IMR-90 (cell line): ENCODE measurements at regions not wholly inside any gene's neighbourhood (a gene's known extent, or its start where the extent isn't known, plus 50 kb on each side); places are given as distances from the start of the nearest gene placed in this dataset.

ENCODE experiments used
- ATAC-seq: fragments of 200-7000 bp; cut with Tn5 transposase; 2 replicates; pipeline ENCODE4 v1.9.1; 2020; ENCODE audit warnings: low read depth, mild to moderate bottlenecking, moderate library complexity
- BruUV-seq: library from RNA; stranded (reverse); fragments of 400-500 nt; replicated peaks from 2 replicates; lab custom pipeline; 2021; lab: Mats Ljungman, UMichigan
- CTCF ChIA-PET: fragments of 300-600 bp; formaldehyde crosslinking; extraction: SDS; loops from one replicate; lab custom pipeline; 2021; ENCODE audit warnings: antibody characterized with exemption; lab: Yijun Ruan, JAX
- POLR2A ChIA-PET: fragments of 300-600 bp; sonication (Branson Sonifier 250); formaldehyde crosslinking; loops from one replicate; lab custom pipeline; 2022; ENCODE audit warnings: antibody characterized with exemption; ENCODE audit not compliant: unreplicated experiment; lab: Charles Lee
- DNase-seq: peaks from one replicate; pipeline ENCODE4 v3.0.0; 2013
- H2AFZ ChIP-seq: replicated peaks from 2 replicates; pipeline ENCODE3; 2013; ENCODE audit warnings: low read length, mild to moderate bottlenecking; ENCODE audit not compliant: poor library complexity
- H2AK5ac ChIP-seq: 2 replicates; pipeline ENCODE4 v1.6.1; 2013; ENCODE audit warnings: low read depth, low read length, inconsistent platforms
- H2AK9ac ChIP-seq: replicated peaks from 2 replicates; pipeline ENCODE3; 2013; ENCODE audit warnings: mild to moderate bottlenecking, low read depth, low read length, moderate library complexity; ENCODE audit not compliant: poor library complexity
- H2BK120ac ChIP-seq: 2 replicates; pipeline ENCODE4 v1.6.1; 2013; ENCODE audit warnings: low read depth, low read length, inconsistent platforms
- H2BK15ac ChIP-seq: 3 replicates; pipeline ENCODE4 v1.6.1; 2013; ENCODE audit warnings: low read depth, low read length, inconsistent platforms
- H2BK20ac ChIP-seq: 2 replicates; pipeline ENCODE4 v1.6.1; 2013; ENCODE audit warnings: low read depth, mild to moderate bottlenecking, inconsistent platforms, low read length, moderate library complexity
- H2BK5ac ChIP-seq: 2 replicates; pipeline ENCODE4 v1.6.1; 2013; ENCODE audit warnings: mild to moderate bottlenecking, low read depth, low read length, inconsistent platforms; ENCODE audit not compliant: poor library complexity, severe bottlenecking
- H3K14ac ChIP-seq: replicated peaks from 2 replicates; pipeline ENCODE4 v1.6.1; 2013; ENCODE audit warnings: low read depth, low read length, inconsistent platforms
- H3K18ac ChIP-seq: 2 replicates; pipeline ENCODE4 v1.6.1; 2013; ENCODE audit warnings: low read depth, low read length, control low read depth
- H3K23ac ChIP-seq: 2 replicates; pipeline ENCODE4 v1.6.1; 2013; ENCODE audit warnings: low read depth, low read length, inconsistent platforms
- H3K27ac ChIP-seq: 2 replicates; pipeline ENCODE4 v1.5.1; 2013; ENCODE audit warnings: mild to moderate bottlenecking, control low read depth, low read length; ENCODE audit not compliant: insufficient read depth
- H3K27me3 ChIP-seq: 2 replicates; pipeline ENCODE4 v1.6.1; 2013; ENCODE audit warnings: low read length; ENCODE audit not compliant: control insufficient read depth, insufficient read depth
- H3K36me3 ChIP-seq: 2 replicates; pipeline ENCODE4 v1.6.1; 2013; ENCODE audit warnings: low read length, mixed read lengths; ENCODE audit not compliant: control insufficient read depth, insufficient read depth
- H3K4ac ChIP-seq: 2 replicates; pipeline ENCODE4 v1.6.1; 2013; ENCODE audit warnings: low read depth, low read length, inconsistent platforms
- H3K4me1 ChIP-seq: 2 replicates; pipeline ENCODE4 v1.6.1; 2013; ENCODE audit warnings: low read length, mixed read lengths; ENCODE audit not compliant: control insufficient read depth, insufficient read depth
- H3K4me2 ChIP-seq: 2 replicates; pipeline ENCODE4 v1.6.1; 2013; ENCODE audit warnings: low read depth, mild to moderate bottlenecking, control low read depth, low read length, moderate library complexity
- H3K4me3 ChIP-seq: 2 replicates; pipeline ENCODE4 v1.5.1; 2013; ENCODE audit warnings: low read depth, mild to moderate bottlenecking, control low read depth, low read length, moderate library complexity; ENCODE audit not compliant: insufficient read depth
- H3K56ac ChIP-seq: 2 replicates; pipeline ENCODE4 v1.6.1; 2013; ENCODE audit warnings: low read length, inconsistent platforms; ENCODE audit not compliant: insufficient read depth; ENCODE audit errors: extremely low read depth
- H3K79me1 ChIP-seq, 2 experiments: 2 replicates each; pipeline ENCODE4 v1.6.1; 2013; ENCODE audit warnings: low read length in 2 of 2, inconsistent platforms in 1 of 2, low read depth in 1 of 2
- H3K9ac ChIP-seq: 2 replicates; pipeline ENCODE4 v1.6.1; 2013; ENCODE audit warnings: low read depth, low read length, control low read depth
- H3K9me1 ChIP-seq: 2 replicates; pipeline ENCODE4 v1.6.1; 2013; ENCODE audit warnings: low read length, inconsistent platforms; ENCODE audit not compliant: insufficient read depth
- H3K9me3 ChIP-seq: 2 replicates; pipeline ENCODE4 v1.6.1; 2013; ENCODE audit warnings: low read length; ENCODE audit not compliant: control insufficient read depth, insufficient read depth
- H4K20me1 ChIP-seq: 2 replicates; pipeline ENCODE4 v1.6.1; 2013; ENCODE audit warnings: low read length, inconsistent platforms; ENCODE audit not compliant: insufficient read depth
- H4K5ac ChIP-seq: 2 replicates; pipeline ENCODE4 v1.6.1; 2013; ENCODE audit warnings: mild to moderate bottlenecking, low read depth, low read length, control low read depth
- H4K8ac ChIP-seq, 2 experiments: 2 replicates each; pipeline ENCODE4 v1.6.1; 2013; ENCODE audit warnings: low read depth in 2 of 2, low read length in 2 of 2, control low read depth in 1 of 2, inconsistent platforms in 1 of 2
- H4K91ac ChIP-seq: 2 replicates; pipeline ENCODE4 v1.6.1; 2013; ENCODE audit warnings: low read depth, low read length, inconsistent platforms; ENCODE audit not compliant: insufficient read depth
- BHLHE40 ChIP-seq: fragments of 150-350 bp; IDR thresholded peaks from 2 replicates; pipeline ENCODE4 v1.6.1; 2016; ENCODE audit warnings: mild to moderate bottlenecking, low read depth, low read length
- CEBPB ChIP-seq: IDR thresholded peaks from 2 replicates; pipeline ENCODE4 v1.6.1; 2012; ENCODE audit warnings: low read depth, low read length, improper control_type of control experiment
- FOS ChIP-seq: fragments of 150-350 bp; IDR thresholded peaks from 2 replicates; pipeline ENCODE4 v1.6.1; 2016; ENCODE audit warnings: low read depth, low read length
- MAFK ChIP-seq: IDR thresholded peaks from 2 replicates; pipeline ENCODE4 v1.6.1; 2012; ENCODE audit warnings: low read depth, low read length, improper control_type of control experiment
- MAZ ChIP-seq: IDR thresholded peaks from 2 replicates; pipeline ENCODE4 v1.6.1; 2012; ENCODE audit warnings: low read depth, mild to moderate bottlenecking, low read length, improper control_type of control experiment, moderate library complexity, borderline replicate concordance
- MXI1 ChIP-seq: IDR thresholded peaks from 2 replicates; pipeline ENCODE4 v1.6.1; 2012; ENCODE audit warnings: low read depth, mild to moderate bottlenecking, low read length, moderate library complexity, borderline replicate concordance
- NFE2L2 ChIP-seq: fragments of 150-350 bp; IDR thresholded peaks from 2 replicates; pipeline ENCODE4 v1.6.1; 2016; ENCODE audit warnings: low read depth, mild to moderate bottlenecking, low read length
- POLR2A ChIP-seq: IDR thresholded peaks from 2 replicates; pipeline ENCODE4 v1.6.1; 2012; ENCODE audit warnings: mild to moderate bottlenecking, low read depth, low read length
- RAD21 ChIP-seq: IDR thresholded peaks from 2 replicates; pipeline ENCODE4 v1.6.1; 2012; ENCODE audit warnings: low read length, improper control_type of control experiment
- RCOR1 ChIP-seq: IDR thresholded peaks from 2 replicates; pipeline ENCODE4 v1.6.1; 2012; ENCODE audit warnings: mild to moderate bottlenecking, low read length, improper control_type of control experiment; ENCODE audit not compliant: insufficient replicate concordance
- RFX5 ChIP-seq: IDR thresholded peaks from 2 replicates; pipeline ENCODE4 v1.8.0; 2012; ENCODE audit warnings: low read depth, mild to moderate bottlenecking, low read length, moderate library complexity
- WGBS, 2 experiments: methylation state at CpG; one replicate each; pipeline versions ENCODE4 v1.1.5 to v1.1.7; 2013; ENCODE audit warnings: missing lambda C conversion rate in 2 of 2; ENCODE audit not compliant: insufficient read length in 1 of 2; ENCODE audit errors: extremely low coverage in 2 of 2; 5-methylcytosine and 5-hydroxymethylcytosine counted together
- dilution Hi-C: fragments of 300-500 bp; cut with HindIII; formaldehyde crosslinking; loops from one replicate; pipeline ENCODE4 v1.14.3; 2018; ENCODE audit warnings: low sequenced_read_pairs; ENCODE audit not compliant: unreplicated experiment
- in situ Hi-C: fragments of 300-500 bp; cut with MboI; formaldehyde crosslinking; loops from 3 replicates; pipeline ENCODE4 v1.14.3; 2019; ENCODE audit warnings: low sequenced_read_pairs, inconsistent platforms, mixed read lengths
- intact Hi-C: fragments of 100-400 bp; cut with micrococcal nuclease; formaldehyde crosslinking; loops from 2 replicates; pipeline ENCODE4 v1.10.0; 2022
- TF ChIP-seq, protein P1 (sequence below): fragments of 150-350 bp; IDR thresholded peaks from 2 replicates; pipeline ENCODE4 v1.6.1; 2017; ENCODE audit warnings: mild to moderate bottlenecking, antibody characterized with exemption, low read length, low read depth

DNA sequence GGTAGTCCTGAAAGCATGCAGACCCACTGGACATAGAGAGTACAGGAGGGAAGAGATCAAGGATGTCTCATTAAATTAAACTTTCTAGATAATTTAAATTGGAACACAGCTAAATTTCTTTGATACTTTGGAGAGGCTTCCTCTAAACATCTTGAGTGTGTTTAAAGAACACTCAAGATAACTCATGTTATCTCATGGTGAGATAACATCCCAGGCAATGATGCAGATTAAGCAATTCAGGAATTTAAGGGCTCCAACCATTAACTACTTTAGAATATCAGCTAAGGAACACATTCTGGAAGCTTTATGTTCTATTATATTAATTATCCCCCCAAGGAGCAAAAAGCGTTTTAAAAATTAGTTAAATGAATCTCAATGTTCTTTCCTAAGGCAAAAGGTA is 289.2 kb upstream of the RUNX1 start:
- no CpG with 5 or more reads among the region's 1 CpG for WGBS, 2 experiments
- intact Hi-C loops (no loop called here), dilution Hi-C loops (no loop called here), in situ Hi-C loops (no loop called here)
- Histone ChIP-seq H2BK120ac (no peak overlapping the region), H2BK20ac (no peak overlapping the region), H2AFZ (no peak overlapping the region), H3K27ac (no peak overlapping the region), H3K18ac (no peak overlapping the region), H3K9me3 (no peaks in the 10 kb centered on the region; the same call in 1 of the 2 replicates), H2AK9ac (no peak overlapping the region), H2AK5ac (no peak overlapping the region), H3K27me3 (no peaks in the 10 kb centered on the region), H3K4me3 (no peak overlapping the region), H3K36me3 (no peaks in the 10 kb centered on the region), H2BK15ac (no peak overlapping the region), H3K4me1 (no peaks in the 10 kb centered on the region), H3K9ac (no peak overlapping the region), H3K56ac (no peak overlapping the region), H3K4ac (no peak overlapping the region), H4K5ac (no peak overlapping the region), H3K14ac (no peak overlapping the region), H3K4me2 (no peak overlapping the region), H3K9me1 (no peaks in the 10 kb centered on the region), H2BK5ac (no peak overlapping the region), H4K8ac (no peak overlapping the region), H4K20me1 (no peaks in the 10 kb centered on the region), H4K91ac (no peak overlapping the region), H3K79me1 (no peaks in the 10 kb centered on the region), H3K23ac (no peak overlapping the region)
- TF ChIP-seq, protein P1, sequence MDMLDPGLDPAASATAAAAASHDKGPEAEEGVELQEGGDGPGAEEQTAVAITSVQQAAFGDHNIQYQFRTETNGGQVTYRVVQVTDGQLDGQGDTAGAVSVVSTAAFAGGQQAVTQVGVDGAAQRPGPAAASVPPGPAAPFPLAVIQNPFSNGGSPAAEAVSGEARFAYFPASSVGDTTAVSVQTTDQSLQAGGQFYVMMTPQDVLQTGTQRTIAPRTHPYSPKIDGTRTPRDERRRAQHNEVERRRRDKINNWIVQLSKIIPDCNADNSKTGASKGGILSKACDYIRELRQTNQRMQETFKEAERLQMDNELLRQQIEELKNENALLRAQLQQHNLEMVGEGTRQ = no peak
- no peak for TF ChIP-seq RAD21
- no peak for TF ChIP-seq MAZ
- TF ChIP-seq RFX5 = no peak
- no peak for TF ChIP-seq MAFK
- no peak for TF ChIP-seq POLR2A
- no peak for TF ChIP-seq CEBPB
- TF ChIP-seq RCOR1 = no peak
- no peak for TF ChIP-seq BHLHE40
- TF ChIP-seq MXI1 = no peak
- TF ChIP-seq FOS = no peak
- no peak for TF ChIP-seq NFE2L2
- POLR2A ChIA-PET = no interaction called here
- CTCF ChIA-PET = no interaction called here
- DNase-seq = no peak
- no TSS peak for BruUV-seq
- no peak for ATAC-seq
